NCI-H1436 treated with DMSO at 0.1 percent for 48 hours (cell line): ENCODE measurements at regions not wholly inside any gene's neighbourhood (a gene's known extent, or its start where the extent isn't known, plus 50 kb on each side); places are given as distances from the start of the nearest gene placed in this dataset.

Source experiments
- DNase-seq: peaks from one replicate; lab custom pipeline; 2025; lab: John Stamatoyannopoulos, UW

DNA sequence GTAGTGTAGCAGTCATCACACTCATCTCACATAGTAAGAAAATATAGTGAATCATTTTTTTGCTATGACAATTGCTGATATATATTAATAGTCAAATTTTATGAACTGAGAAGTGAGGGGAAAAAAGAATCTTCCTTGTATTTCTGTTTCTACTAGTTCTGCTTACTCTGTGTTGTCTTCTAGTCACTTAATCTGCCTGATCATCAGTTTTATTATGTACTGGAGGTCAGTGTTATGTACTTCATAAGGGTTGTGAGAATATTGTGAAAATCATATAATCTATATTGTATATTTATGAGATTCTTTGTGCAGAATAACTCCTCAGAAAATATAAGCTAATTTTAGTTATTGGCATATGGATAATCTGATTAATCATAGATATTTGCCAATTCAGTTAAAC is 546.9 kb upstream of the RIOK2 start:
- DNase-seq = no peak

DNA sequence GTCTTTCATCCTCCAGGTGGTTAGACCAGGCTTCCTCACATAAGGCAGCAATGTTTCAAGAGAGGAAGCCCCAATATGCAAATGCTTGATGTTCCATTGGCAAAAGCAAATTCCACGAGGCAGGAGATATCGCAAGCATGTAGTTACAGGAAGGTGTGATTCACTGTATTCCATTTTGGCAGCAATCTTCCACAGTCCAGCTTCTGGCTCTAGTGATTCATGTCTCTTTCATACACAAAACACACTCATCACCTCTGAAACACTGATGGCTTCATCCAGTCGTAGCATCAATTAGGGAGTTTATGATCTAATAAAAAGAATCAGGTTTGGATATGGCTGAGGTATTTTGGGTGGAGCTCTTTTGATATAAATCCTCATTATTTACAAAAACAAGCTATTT is 552.2 kb upstream of the RIOK2 start:
- no peak for DNase-seq

GRCh38 chr5:97737608-97738007 is 554.6 kb upstream of the RIOK2 start:
- no peak for DNase-seq

GRCh38 chr5:97745817-97746216 is 562.8 kb upstream of the RIOK2 start:
- no peak for DNase-seq

DNA sequence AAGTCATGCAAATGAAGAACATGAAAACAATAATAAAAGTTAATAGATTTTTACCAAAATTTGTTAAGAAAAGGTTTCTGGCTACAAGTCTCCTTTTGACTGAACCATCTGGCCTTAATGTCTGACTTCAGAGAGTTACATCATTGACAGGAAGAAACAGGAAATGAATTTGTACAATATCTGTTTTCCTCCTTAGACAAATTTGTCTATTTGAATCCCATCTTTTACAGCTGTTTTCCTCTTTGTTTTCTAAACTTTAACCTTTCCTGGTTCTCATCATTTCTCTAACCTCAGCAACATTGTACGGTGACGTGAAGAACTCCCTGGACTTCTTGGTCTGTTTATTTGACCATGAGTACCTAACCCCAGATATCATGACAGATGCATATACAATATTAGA is 567.5 kb upstream of the RIOK2 start:
- no peak for DNase-seq

DNA sequence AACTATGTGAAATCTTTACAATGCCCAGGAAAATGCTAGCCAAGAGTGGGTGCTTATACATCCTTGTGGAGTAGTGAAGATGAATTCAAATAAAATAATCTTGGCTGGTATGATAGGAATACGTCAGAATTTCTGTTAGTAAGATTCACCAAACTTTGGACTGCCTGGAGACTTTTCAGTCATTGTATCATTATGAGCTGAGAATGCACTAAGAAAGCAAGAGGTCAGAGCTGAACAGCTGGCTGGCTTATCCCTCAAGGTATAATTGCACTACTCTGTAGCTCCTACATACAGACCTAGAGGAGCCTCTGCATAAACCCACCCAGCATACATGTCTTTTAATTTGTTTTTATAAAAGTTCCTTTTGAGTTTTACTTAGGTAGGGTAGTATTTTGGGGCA is 568.5 kb upstream of the RIOK2 start:
- DNase-seq = no peak

DNA sequence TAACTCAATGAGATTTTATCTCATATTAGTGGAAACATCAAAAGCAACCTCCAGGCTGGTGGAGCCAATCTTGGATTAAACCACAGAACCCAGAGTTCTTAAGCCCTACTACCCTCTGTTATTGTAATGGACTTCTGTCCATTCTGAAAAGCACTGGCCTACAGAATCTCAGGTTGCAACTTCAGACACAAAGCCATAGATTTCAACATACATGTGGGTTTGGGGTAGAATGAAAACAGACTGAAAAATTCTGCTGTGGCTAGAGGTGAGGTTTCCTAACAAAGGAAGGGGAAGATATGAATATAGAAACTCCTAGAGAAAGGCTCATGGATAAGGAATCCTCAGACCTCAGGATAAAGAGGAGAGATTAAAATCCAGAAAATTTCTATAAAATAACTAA is 569.8 kb upstream of the RIOK2 start:
- no peak for DNase-seq

- no peak for DNase-seq
Observed at GRCh38 chr5:97762483-97762882, 579.4 kb upstream of the RIOK2 start.

DNA sequence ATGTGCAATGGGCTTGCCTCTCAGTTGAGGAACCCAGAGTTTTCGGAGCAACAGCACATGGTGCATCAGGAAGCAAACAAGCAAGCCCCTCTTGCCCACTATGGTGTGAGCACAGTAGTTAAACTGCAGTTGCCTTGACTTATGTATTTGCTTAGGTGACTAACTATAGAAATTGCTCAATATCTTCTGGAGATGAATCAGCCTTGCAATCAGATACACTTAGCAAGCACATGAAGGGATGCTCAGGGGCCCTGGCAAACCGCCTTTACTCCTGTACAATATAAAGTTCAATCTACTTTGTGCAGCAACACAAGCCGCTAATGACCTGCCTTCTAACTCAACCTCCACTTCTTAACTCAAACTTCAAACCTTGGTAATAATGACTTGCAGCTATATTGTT is 581.7 kb upstream of the RIOK2 start:
- no peak for DNase-seq

DNA sequence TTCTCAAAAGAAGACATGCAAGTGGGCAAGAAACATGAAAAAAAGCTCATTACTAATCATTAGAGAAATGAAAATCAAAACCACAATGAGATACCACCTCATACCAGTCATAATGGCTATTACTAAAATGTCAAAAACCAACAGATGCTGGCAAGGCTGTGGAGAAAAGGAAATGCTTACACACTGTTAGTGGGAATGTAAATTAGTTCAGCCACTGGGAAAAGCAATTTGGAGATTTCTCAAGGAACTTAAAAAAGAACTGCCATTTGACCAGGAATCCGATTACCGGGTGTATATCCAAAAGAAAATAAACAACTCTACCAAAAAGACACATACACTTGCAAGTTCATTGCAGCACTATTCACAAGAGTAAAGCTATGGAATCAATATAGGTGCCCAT is 595.4 kb upstream of the RIOK2 start:
- no peak for DNase-seq

DNA sequence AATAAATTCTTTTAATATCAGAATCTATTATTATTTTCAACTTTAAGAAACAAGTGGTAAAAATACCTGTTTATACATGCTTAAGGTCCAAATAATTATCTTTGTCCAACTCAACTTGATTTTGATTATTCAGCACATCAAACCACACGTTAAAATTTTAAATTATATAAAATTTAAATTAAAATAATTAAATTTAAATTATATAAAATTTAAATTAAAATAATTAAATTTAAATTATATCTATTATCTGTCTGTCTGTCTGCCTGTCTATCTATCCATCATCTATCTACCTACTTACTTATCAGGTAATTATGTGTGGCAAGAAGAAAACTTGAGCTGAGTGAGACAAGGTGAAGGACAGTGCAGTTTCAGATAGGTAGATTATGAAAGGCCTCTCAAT is 605.3 kb upstream of the RIOK2 start:
- DNase-seq = no peak

DNA sequence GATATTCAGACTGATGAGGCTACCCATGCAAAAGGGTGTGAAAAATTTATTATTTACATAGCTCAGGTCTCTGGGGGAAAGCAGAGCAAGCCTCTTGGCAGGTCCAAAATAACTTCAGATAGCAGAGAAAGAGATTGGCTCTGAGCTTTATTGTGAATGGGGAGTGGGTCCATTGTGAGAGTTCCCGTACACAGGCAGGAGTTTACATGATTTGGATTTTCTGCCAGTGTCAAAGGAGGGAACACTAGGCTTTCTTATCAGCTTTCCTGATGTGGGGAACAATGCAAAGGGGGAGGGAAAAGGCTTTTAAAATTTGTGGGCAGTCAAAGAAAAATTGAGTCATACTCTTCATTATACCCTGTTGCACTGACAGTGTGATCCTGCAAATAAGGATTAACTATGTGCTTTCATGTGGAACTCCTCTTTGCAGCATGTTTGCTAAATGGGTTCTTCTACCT is 615.0 kb upstream of the RIOK2 start:
- DNase-seq = no peak

GRCh38 chr5:97801461-97801860 is 618.4 kb upstream of the RIOK2 start:
- no peak for DNase-seq

DNA sequence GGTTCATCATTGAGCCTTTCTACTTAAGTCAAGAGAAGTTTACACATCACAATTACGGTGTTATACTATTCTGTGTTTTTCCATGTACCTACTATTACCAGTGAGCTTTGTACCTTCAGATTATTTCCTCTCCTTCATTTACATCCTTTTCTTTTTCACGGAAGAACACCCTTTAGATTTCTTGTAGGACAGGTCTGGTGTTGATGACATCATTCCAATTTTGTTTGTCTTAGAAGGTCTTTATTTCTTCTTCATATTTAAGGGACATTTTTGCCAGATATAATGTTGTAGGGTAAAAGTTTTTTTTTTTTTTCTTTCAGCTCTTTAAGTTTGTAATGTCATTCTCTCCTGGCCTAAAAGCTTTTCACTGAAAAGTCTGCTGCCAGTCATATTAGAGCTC is 637.1 kb upstream of the RIOK2 start:
- DNase-seq = no peak

GRCh38 chr5:97832645-97833296 is 649.7 kb upstream of the RIOK2 start:
- no peak for DNase-seq

- no peak for DNase-seq
Observed at GRCh38 chr5:97834561-97834960, 651.5 kb upstream of the RIOK2 start.

DNA sequence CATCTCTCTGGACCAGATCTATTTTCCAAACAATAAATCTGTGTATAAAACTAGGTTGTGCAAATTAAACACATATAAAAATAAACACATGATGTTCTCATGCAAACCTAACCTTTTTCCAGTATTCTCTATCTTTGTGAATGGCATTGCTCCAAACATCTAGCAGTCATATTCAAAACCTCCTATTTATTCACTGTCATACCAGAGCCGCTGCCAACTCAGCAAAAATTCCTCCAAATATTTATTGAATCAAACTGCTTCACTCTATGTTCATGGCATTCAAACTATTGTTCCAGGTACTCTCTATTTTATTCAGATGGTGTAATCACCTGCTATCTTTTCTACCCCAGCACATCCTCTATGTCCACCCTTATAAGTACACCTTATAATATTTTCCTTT is 652.1 kb upstream of the RIOK2 start:
- no peak for DNase-seq

- DNase-seq = no peak
Observed at GRCh38 chr5:97836816-97837215, 653.8 kb upstream of the RIOK2 start.

DNA sequence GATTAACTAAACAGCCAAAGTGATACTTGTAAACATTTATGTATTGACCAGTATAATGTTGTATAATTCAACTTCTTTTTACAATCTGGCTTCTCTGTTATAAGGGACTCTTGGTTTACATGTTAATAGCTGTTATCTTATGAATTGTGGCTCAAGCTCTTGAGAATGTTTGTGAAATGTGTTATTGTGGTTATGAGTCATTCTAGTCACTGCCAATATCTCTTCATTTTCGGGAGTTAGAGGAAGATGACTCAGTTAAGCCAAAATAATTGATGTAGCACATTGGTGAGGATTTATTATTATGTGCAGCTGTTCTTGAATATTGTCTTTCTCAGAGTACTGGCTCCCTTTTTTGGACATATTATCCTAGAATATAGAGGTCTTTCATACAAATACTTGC is 655.2 kb upstream of the RIOK2 start:
- DNase-seq = no peak

DNA sequence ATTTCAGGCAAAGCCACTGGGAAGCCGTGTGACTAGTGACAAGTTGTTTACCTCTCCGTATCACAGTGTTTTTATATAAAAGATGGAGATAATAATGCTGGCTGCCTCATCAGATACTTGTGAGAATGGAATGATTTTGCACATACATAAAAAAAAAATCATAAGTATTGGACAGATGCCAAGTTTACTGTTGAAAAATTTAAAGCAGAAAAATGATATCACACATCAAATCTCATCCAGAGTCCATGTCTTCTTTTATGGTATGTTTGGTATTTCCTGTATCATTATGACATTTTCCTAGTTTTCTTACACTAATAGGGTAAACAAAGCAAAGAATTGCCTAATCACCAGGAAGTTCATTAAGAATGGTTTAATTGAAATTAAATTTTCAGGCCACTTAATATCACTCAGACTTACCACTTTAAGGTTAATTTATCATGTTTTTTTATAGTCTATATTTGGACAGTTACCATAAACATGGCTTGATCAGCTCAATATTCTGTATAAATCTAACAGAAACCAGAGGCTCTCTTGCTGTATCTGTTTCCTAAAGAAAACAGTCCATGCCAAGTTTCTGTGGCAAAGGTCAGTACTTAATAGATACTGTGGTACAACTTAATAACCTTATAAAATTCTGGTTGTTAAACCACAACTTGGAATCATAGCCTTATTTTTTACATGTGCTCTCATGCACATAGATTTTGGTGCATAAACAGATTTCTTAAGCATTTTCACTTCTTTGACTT is 656.5 kb upstream of the RIOK2 start:
- no peak for DNase-seq

DNA sequence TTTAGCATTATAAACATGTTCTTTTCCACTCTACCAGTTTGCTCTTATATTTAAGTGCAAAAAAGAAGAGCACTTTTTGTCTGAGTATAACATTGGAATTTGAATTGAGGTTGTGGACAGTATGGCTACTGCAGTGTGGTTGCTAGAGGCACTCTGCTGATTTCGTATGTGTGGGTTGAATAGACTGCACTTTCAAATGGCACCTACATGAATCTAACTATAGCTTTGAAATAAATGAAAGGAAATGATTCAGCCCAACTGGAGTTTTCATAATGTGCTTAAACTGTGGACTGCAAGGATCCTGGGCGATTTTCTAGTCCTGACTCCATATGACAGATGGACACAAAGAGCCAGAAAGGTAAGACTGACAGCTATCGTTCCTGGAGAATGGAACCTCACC is 657.6 kb upstream of the RIOK2 start:
- no peak for DNase-seq

GRCh38 chr5:97842687-97843086 is 659.6 kb upstream of the RIOK2 start:
- DNase-seq = no peak

- no peak for DNase-seq
Observed at GRCh38 chr5:97844797-97845196, 661.8 kb upstream of the RIOK2 start.

GRCh38 chr5:97846643-97847042 is 663.6 kb upstream of the RIOK2 start:
- DNase-seq = no peak
